ENCODE measurements at regions not wholly inside any gene's neighbourhood (a gene's known extent, or its start where the extent isn't known, plus 50 kb on each side); places are given as distances from the start of the nearest gene placed in this dataset.

- no TSS peak for BruUV-seq (replicated peaks)
- Histone ChIP-seq H3K36me3 (ENCODE audit: control insufficient read depth, insufficient read depth, low read length) (no peaks in the 10 kb centered on the region), H3K27me3 (replicated peaks; ENCODE audit: control insufficient read depth, insufficient read depth, low read length) (no peaks in the 10 kb centered on the region), H3K4me1 (no peaks in the 10 kb centered on the region), H3K4me3 (ENCODE audit: low read depth, low read length) (no peak overlapping the region), H3K9me3 (no peaks in the 10 kb centered on the region)
- intact Hi-C loops (cut with micrococcal nuclease; ENCODE audit: unreplicated experiment), result no loop called here
- TF ChIP-seq CTCF (IDR thresholded peaks at IDR 0.05; ENCODE audit: insufficient read depth in 1 of 2, low read depth in 1 of 2, low read length in 1 of 2, severe bottlenecking in 1 of 2, unreplicated experiment in 1 of 2), result no peak
- CTCF ChIA-PET, result interaction anchor here (0.6 kb wide), 1 partner anchor 19 kb away, joined by 5 read pairs; no protein-coding TSS in a partner anchor
- no peaks in the 10 kb centered on the region for H3K27me3 Mint-ChIP-seq (ENCODE audit: insufficient read depth, unreplicated experiment)
- no peak for DNase-seq
- no peak overlapping the region for H3K4me3 Mint-ChIP-seq (ENCODE audit: unreplicated experiment)
- H3K27ac Mint-ChIP-seq (ENCODE audit: unreplicated experiment), result no peak overlapping the region
- H3K4me1 Mint-ChIP-seq (ENCODE audit: low read depth, unreplicated experiment), result peaks cover 10% of the 10 kb centered on the region
- no peaks in the 10 kb centered on the region for H3K36me3 Mint-ChIP-seq (ENCODE audit: insufficient read depth, unreplicated experiment)
- H3K9me3 Mint-ChIP-seq (ENCODE audit: unreplicated experiment), result no peaks in the 10 kb centered on the region
- POLR2A ChIA-PET, result no interaction called here
These were observed 249.4 kb upstream of the SLC14A2 start for GRCh38 chr18:45365835-45366234.

GRCh38 chr18:45370255-45371010 lies 244.8 kb upstream of the SLC14A2 start:
- H3K27ac Mint-ChIP-seq (ENCODE audit: unreplicated experiment), result no peak overlapping the region
- Histone ChIP-seq H3K9me3 (no peaks in the 10 kb centered on the region), H3K4me3 (ENCODE audit: low read depth, low read length) (no peak overlapping the region), H3K36me3 (ENCODE audit: control insufficient read depth, insufficient read depth, low read length) (no peaks in the 10 kb centered on the region), H3K27me3 (replicated peaks; ENCODE audit: control insufficient read depth, insufficient read depth, low read length) (no peaks in the 10 kb centered on the region), H3K4me1 (no peaks in the 10 kb centered on the region)
- intact Hi-C loops (cut with micrococcal nuclease; ENCODE audit: unreplicated experiment), result no loop called here
- no TSS peak for BruUV-seq (replicated peaks)
- CTCF ChIA-PET, result no interaction called here
- peaks cover 6% of the 10 kb centered on the region for H3K4me1 Mint-ChIP-seq (ENCODE audit: low read depth, unreplicated experiment)
- POLR2A ChIA-PET, result no interaction called here
- no peaks in the 10 kb centered on the region for H3K27me3 Mint-ChIP-seq (ENCODE audit: insufficient read depth, unreplicated experiment)
- H3K9me3 Mint-ChIP-seq (ENCODE audit: unreplicated experiment), result no peaks in the 10 kb centered on the region
- TF ChIP-seq CTCF (IDR thresholded peaks at IDR 0.05; ENCODE audit: insufficient read depth in 1 of 2, low read depth in 1 of 2, low read length in 1 of 2, severe bottlenecking in 1 of 2, unreplicated experiment in 1 of 2), result no peak
- DNase-seq, result no peak
- no peak overlapping the region for H3K4me3 Mint-ChIP-seq (ENCODE audit: unreplicated experiment)
- no peaks in the 10 kb centered on the region for H3K36me3 Mint-ChIP-seq (ENCODE audit: insufficient read depth, unreplicated experiment)

GRCh38 chr18:45373286-45373880 lies 241.9 kb upstream of the SLC14A2 start:
- H3K4me3 Mint-ChIP-seq (ENCODE audit: unreplicated experiment), result no peak overlapping the region
- no peaks in the 10 kb centered on the region for H3K4me1 Mint-ChIP-seq (ENCODE audit: low read depth, unreplicated experiment)
- Histone ChIP-seq H3K27me3 (replicated peaks; ENCODE audit: control insufficient read depth, insufficient read depth, low read length) (no peaks in the 10 kb centered on the region), H3K4me1 (no peaks in the 10 kb centered on the region), H3K9me3 (no peaks in the 10 kb centered on the region), H3K4me3 (ENCODE audit: low read depth, low read length) (no peak overlapping the region), H3K36me3 (ENCODE audit: control insufficient read depth, insufficient read depth, low read length) (no peaks in the 10 kb centered on the region)
- BruUV-seq (replicated peaks), result no TSS peak
- no peaks in the 10 kb centered on the region for H3K27me3 Mint-ChIP-seq (ENCODE audit: insufficient read depth, unreplicated experiment)
- no peak overlapping the region for H3K27ac Mint-ChIP-seq (ENCODE audit: unreplicated experiment)
- no peak for DNase-seq
- intact Hi-C loops (cut with micrococcal nuclease; ENCODE audit: unreplicated experiment), result no loop called here
- CTCF ChIA-PET, result no interaction called here
- H3K9me3 Mint-ChIP-seq (ENCODE audit: unreplicated experiment), result peaks cover 12% of the 10 kb centered on the region
- no peak for TF ChIP-seq CTCF (IDR thresholded peaks at IDR 0.05; ENCODE audit: insufficient read depth in 1 of 2, low read depth in 1 of 2, low read length in 1 of 2, severe bottlenecking in 1 of 2, unreplicated experiment in 1 of 2)
- no peaks in the 10 kb centered on the region for H3K36me3 Mint-ChIP-seq (ENCODE audit: insufficient read depth, unreplicated experiment)
- POLR2A ChIA-PET, result no interaction called here

Data from Caco-2 (cell line).